NCI-H2171 (cell line): ENCODE measurements at regions not wholly inside any gene's neighbourhood (a gene's known extent, or its start where the extent isn't known, plus 50 kb on each side); places are given as distances from the start of the nearest gene placed in this dataset.
"Not testable (repeated sequence)": the region's sequence is repeated elsewhere in the genome, so short reads cannot be mapped to it uniquely, and the experiment has no call there.

ENCODE experiments used
- DNase-seq: peaks from one replicate; lab custom pipeline; 2025; lab: John Stamatoyannopoulos, UW

DNA sequence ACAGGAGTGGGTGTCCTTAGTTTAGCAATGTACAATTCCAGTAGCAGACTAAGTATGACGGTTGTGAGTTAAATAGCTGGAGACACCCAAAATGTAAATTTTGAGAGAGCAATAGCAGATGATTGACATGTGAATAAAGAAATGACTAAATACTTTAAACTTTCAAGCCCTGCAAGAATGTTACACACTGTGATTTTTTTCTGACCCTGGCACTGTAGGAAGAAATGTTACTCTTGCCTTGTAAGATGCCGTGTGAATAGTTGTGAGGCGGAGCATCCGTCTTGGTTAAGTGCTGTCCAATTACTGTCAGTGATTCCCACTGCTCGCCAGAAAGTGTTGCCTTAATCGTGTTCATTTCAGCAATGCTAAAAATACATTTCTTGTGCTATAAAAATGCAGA is 1248.1 kb downstream of the RAPGEF2 start:
- DNase-seq, result no peak

DNA sequence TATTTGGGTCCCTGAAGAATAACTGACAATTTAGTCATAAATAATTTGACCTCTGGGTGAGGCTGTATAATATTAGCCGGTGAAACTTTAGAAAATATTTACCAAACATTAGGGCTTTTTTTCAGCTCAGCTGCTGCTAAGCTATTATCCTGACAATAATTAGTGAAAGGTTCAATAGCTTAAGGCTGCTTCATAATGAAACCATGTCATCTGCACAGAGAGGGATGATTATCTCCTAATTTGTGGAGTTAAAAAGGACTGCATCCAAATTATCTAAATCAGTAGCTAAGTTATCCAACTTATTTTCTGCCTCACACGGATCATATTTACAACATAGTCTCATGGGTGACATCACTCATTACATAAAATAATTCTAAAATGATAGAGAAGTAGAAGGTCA is 1249.8 kb downstream of the RAPGEF2 start:
- no peak for DNase-seq

DNA sequence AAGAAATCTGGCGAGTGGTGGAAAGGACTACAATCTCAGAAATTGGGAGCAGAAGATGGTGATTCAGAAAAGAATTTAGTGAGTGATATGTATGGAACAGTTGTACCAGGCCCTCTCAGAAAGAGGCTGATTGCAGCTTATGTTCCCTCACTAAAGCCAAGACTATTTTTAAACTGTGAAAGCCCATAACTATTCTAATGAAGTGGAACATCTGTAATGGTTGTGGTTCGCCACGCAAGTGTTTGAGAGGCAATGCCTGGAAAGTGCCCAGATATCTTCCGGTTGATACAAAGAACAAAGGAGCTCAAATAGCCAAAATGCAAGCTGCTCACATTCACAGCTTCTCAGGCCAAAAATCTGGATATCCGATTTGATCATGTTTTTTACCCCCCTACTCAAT is 1250.7 kb downstream of the RAPGEF2 start:
- DNase-seq, result no peak

DNA sequence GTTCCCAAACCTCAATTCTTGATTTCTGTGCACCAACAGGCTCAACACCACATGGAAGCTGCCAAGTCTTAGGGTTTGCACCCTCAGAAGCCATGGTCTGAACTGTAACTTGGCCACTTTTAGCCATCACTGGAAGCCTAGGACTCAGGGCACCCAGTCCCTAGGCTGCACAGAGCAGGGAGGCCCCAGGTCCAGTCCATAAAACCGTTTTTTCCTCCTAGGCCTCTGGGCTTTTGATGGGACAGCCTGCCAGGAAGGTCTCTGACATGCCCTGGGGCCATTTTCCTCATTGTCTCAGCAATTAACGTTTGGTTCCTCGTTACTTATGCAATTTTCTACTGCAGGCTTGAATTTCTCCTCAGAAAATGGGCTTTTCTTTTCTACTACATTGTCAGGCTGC is 1259.6 kb downstream of the RAPGEF2 start:
- DNase-seq, result no peak

DNA sequence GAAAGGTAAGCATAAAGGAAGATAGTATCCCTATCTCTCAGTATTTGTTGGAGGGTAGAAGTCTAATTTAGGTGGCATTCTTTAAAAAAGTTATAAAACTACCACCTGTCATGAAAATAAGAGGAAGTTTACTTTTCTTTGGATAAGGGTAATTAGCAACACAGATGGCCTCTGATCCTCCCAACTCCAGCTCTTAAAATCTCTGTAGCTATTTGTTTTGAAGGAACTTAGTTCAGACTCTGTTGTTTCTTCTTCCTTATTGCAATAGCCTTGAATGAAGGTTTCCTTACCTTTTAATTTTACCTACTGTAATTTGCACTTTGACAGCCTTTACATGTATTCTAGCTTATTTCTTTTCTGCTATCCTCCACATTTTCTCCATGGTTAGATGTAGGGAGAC is 1261.3 kb downstream of the RAPGEF2 start:
- DNase-seq, result no peak

DNA sequence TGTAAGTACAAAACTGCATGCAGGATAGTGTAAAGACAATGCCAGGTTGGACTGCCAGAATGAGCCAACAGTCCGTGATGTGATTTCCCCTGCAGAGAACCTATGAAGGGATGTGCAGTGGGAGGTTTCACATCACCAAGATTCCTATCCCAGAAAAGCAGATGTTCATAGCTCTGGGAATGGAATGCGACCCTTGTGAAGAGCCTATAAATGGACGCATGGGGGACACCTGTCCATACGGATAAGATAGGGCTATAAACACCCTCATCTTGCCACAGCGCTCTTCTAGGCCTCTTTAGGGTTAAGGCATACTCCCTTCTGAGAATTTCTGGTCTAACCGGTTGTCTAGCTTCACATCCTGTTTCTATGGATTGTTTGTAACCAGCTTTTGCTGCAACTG is 1261.8 kb downstream of the RAPGEF2 start:
- DNase-seq, result not testable (repeated sequence)

DNA sequence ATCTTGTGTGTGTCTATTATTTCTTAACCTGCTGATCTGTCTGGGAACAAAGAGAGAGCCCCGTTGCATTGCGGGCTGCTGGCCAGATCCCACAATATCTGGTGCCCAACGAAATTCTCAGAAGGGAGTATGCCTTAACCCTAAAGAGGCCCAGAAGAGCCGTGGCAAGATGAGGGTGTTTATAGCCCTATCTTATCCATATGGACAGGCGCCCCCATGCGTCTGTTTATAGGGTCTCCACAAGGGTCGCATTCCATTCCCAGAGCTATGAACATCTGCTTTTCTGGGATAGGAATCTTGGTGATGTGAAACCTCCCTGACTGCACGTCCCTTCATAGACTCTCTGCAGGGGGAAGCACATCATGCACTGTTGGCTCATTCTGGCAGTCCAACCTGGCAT is 1262.5 kb downstream of the RAPGEF2 start:
- not testable (repeated sequence) for DNase-seq

DNA sequence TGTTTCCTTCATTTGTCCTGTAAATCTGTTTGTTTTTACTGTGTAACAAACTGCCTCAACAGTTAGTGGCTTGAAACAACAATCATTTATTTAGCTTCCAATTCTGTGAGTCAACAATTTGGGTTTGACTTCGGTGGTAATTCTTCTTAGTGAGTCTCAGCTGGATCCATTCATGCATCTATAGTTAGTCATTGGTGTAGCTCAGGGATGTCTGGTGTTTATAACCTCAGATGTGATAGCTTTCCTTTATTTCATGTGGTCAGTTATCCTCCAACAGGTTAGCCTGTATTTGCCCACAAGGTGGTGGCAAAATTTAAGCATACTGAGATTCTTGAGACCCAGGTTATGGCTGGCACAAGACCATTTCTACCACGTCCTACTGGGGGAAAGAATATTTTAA is 1267.2 kb downstream of the RAPGEF2 start:
- DNase-seq, result no peak

DNA sequence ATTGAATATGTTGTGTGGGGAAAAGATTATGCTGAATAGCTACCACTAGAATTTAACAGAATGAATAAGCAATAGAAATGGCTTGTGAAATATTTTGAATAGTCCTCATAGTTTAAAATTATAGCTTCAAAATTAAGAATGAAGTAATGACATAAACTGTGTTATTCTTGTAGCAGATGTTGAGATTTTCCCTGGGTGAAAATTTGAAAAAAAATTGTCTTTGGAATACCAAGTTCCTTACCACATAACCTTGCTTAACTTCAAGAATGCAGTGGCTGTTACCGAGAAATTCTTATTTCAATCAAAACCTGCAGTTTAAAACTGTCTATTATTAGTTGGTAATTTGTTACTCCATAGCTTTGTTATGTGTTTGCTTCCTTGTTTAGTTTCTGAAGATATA is 1268.6 kb downstream of the RAPGEF2 start:
- DNase-seq, result no peak

DNA sequence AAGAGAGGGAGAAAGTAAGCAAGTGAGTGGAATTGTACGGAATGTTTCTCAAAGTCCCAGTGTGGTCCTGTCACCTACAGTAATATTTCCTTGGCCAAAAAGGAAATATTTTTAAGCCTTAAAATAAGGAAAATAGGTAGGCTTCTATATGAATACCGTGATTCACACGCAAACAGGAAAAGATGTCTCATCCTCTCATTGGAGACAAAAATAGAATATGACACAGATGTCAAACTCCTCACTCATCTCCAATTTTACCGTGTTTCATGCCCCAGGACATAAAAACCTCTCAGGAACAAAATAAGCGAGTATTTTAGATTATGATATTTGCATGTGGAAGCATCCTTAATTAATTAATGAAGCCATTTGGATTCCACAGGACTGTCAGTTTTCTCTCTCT is 1269.5 kb downstream of the RAPGEF2 start:
- no peak for DNase-seq

DNA sequence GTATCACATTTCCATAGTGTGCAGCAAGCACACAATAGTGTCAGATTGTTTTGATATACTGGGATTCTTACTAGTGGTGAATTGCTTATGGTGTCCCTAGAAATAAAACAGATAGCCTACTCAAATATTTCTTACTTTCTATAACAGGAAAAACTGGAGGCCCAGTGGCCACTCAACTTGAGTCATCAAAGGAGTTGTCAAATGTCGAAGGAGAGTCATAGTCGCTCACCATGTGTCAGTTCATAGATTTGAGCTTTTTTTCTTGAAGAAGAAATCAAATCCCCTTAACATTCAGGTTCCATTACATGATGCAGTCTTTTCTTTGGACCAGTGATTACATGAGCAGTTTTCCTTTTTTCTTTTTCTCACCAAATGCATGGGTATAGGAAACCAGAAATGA is 1271.0 kb downstream of the RAPGEF2 start:
- no peak for DNase-seq

DNA sequence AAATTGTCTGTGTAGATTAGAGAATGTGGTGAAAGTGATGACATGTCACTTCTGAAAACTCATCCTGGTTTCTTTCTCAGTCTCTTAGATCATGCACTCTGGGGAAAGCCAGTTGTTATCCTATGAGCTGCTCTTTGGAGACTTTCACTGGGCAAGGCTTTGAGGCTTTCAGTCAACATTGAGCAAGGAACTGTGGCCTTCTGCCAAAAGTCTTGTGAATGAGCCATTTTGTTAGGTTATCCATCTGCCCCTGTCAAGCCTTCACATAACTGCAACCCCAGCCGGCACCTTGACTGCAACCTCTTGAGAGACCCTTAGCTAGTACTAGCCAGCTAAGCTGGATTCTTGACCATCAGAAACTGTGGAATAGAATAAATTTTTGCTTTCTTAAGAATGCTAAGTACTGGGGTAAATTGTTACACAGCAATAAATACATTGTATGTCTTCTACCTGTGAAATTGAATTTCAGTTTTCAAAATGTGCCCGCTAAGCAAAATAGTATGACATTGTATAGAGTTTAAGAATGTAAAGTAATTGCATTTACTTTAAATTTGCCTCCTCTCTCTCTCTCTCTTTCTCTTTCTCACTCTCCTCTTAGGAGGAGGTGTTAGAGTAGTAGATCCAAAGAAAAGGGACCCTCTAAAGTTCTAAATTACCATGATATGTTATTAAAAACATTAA is 1273.0 kb downstream of the RAPGEF2 start:
- no peak for DNase-seq

DNA sequence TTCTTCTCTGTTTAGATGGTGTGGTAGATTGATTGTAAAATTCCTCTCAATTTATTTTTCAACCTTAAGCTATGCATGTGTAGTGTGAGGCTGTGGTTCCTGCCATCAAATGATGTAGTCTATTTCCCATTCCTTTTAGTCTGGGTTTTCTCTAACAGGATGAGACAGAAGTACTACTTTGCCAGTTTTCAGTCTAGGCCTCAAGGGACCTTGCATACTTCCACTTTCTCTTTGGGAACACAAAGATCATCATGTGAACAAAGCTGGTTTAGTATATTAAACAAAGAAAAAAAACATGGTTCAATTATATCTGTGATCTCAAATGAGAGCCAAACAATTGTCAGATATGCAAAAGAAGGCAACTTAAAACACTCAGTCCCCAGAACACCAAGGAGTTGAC is 1284.0 kb downstream of the RAPGEF2 start:
- no peak for DNase-seq

DNA sequence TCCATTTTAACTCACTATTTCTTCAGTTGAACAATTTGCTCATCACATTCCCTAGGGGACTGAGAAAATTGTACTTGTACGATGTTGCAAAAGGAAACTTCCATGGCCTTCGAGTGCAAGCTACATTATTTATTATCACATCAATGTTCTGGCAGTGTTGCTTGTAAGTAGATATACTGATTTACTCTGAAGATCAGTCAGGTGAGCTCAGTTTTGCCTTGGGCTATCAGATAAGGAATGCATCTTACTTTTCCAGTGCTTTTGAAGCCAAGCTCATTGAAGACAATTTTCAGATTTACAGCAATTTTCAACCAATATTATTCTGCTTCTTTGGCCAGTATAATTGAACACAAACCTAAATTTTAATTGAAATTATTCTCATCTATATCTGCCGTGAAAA is 1296.9 kb downstream of the RAPGEF2 start:
- DNase-seq, result no peak

DNA sequence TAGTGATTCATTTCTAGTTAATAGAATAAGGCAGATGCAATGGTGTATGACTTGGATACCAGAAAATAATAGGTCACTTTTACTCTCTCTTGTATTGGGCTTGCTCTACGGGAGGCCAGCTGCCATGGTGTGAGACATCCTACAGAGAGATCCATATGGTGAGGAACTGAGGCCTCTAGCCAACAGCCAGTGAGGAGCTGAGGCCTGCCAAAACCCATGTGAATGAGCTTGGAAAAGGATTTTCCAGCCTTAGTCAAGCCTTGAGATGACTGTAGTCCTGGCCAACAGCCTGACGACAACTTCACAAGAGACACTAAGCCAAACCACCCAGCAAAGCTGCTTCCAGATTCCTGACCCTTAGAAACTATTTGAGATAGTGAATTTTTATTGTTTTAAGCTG is 1300.2 kb downstream of the RAPGEF2 start:
- no peak for DNase-seq

DNA sequence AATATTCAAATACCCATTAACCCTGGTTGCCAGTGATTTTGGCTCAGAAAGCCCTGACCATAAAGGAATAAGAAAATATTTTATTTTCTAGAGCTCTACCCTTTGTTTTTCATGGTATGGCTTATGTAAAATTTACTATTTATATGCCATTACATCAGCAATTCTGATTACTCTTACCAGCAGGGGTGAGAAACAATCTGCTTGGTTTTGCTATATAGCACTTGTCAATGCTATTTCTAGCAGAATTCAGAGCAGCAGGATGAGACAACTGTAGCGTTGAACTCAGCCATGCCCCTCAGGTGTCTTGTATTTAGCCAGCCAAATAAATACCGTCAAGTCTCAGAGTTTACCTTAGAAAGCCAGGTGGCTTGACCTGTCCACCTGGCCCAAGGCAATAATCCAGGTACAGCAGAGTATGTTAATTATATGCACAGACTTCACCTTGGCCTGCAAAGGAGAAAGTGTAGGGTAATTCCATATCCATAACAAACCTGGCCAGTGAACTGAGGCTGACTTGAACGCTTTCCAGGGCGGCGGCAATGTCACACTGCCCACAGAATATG is 1303.5 kb downstream of the RAPGEF2 start:
- no peak for DNase-seq

DNA sequence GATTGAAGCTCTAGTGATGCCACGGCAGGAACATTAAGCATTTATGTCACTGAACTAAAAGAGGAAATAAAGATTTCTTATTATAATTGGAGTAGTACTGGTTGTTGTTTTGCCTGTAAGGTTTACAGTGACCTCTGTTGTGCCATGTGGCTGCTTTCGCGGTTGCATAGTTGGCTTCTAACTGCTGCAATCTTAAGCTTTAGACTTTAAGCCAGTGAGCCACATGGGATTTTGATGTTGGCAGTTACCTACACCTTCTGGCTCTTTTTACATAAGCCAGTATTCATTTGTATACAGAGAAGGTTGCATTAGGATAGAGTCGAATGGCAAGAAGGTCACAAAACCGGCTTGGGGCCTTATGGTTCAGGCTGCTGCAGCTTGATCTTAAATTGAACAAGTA is 1311.6 kb downstream of the RAPGEF2 start:
- no peak for DNase-seq

DNA sequence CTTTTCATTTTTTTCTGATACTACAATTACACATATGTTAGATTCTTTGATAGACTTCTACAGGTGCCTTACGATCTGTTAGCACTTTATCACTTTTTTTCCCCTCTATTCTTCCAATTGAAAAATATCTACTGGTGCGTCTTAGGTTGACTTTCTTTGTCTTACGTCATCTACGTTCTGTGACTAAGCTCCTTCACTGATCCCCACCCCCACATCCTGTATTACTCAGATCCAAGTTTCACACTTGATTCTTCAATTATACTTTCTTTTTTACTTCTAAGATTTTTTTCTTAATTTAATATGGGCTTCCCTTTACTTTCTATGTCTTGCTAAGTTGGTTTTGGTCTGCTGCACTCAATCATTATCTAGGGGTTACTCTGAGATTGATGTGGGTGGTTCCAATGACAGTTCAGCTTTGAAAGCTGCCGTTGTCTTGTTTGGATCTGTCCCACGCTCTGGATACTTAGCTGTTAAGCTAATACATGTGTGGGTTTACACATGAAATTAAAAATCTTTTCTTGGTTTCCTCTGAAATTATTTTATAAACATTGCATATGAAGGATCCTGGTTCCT is 1321.1 kb downstream of the RAPGEF2 start:
- no peak for DNase-seq

DNA sequence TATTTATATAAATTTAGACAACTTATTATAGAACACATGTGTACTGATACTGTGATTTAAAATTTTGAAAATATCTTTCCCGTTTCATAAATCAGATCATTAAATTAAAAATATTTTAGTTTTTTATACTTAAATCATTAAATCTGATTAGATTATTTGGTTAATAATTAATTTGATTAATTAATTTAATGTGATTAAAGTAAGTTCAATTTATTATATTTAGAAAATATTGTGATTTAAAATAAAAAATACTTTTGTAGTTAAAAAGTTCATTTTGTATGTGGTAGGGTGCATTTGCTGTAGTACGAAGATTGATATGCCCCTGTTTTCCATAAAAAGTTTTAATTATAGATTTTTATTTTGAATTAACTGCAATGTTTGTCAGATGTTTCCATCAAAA is 1323.4 kb downstream of the RAPGEF2 start:
- no peak for DNase-seq

DNA sequence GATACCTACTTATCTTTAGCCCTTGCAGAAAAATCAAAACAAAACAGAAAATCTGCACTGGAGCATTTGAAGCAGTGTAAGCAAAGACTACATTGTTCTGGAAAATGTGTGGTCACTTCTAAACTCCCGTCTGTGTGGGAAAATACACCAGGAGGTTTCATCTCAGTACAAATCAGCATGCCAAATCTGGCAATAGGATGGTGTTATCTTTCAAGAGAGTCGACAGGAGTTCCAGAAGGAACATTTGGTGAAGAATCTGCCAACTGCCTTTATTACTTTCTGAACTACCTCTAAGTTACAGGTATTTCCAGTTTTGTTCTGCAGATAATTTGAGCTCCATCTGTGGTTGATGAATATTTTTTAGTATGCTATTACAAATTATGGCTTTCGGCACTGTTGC is 1348.0 kb downstream of the RAPGEF2 start:
- DNase-seq, result no peak

DNA sequence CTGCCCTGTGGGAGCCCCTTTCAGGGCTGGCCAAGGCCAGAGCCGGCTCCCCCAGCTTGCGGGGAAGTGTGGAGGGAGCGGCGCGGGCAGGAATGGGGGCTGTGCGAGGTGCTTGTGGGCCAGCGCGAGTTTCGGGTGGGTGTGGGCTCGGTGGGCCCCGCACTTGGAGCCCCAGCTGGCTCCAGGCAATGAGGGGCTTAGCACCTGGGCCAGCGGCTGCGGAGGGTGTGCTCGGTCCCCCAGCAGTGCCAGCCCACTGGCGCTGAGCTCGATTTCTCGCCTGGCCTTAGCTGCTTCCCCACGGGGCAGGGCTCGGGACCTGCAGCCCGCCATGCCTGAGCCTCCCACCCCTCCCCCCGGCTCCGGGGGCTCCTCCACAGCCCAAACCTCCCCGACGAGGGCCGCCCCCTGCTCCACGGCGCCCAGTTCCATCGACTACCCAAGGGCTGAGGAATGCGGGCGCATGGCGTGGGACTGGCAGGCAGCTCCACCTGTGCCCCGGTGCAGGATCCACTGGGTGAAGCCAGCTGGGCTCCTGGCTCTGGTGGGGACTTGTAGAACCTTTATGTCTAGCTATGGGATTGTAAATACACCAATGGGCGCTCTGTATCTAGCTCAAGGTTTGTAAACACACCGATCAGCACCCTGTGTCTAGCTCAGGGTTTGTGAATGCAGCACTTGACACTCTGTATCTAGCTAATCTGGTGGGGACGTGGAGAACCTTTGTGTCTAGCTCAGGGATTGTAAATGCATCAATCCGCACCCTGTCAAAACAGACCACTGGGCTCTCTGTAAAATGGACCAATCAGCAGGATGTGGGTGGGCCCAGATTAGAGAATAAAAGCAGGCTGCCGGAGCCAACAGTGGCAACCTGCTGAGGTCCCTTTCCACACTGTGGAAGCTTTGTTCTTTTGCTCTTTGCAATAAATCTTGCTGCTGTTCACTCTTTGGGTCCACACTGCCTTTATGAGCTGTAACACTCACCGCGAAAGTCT is 1379.1 kb downstream of the RAPGEF2 start:
- not testable (repeated sequence) for DNase-seq

DNA sequence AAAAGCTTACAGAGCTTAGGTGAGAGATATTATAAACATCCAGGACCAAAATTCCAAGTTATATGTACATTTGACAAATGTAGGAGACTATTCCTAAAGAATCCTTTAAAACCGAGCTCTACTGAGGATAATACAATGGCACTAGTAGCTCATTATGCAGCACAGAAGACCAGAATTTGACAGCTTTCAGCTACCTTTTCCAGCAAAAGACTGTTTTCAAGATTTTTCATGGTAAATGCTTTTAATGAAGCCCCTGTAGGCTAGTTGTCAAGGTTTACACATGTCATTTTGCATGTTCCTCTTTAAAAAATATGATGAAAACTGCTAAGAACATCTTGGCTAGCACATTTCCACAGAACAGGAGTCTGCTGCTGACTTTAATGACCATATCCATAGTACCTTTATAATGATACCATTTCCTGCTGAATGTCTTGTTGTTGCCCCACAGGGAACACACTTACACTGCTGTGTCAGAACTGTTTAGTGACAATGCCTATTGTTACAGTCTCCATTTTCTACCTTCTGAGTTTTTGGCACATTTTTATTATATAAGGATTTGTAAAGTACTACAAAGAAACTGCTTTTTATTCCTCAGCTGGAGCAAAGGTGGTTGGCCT is 1382.3 kb downstream of the RAPGEF2 start:
- DNase-seq, result no peak
